GM18868 (cell line): ENCODE measurements at regions not wholly inside any gene's neighbourhood (a gene's known extent, or its start where the extent isn't known, plus 50 kb on each side); places are given as distances from the start of the nearest gene placed in this dataset.
"Not testable (repeated sequence)": the region's sequence is repeated elsewhere in the genome, so short reads cannot be mapped to it uniquely, and the experiment has no call there.

ENCODE experiments used
- ATAC-seq: cut with Tn5 transposase; IDR thresholded peaks from one replicate; pipeline ENCODE4 v1.9.1; 2021; ENCODE audit warnings: mild to moderate bottlenecking, moderate library complexity; ENCODE audit not compliant: unreplicated experiment

DNA sequence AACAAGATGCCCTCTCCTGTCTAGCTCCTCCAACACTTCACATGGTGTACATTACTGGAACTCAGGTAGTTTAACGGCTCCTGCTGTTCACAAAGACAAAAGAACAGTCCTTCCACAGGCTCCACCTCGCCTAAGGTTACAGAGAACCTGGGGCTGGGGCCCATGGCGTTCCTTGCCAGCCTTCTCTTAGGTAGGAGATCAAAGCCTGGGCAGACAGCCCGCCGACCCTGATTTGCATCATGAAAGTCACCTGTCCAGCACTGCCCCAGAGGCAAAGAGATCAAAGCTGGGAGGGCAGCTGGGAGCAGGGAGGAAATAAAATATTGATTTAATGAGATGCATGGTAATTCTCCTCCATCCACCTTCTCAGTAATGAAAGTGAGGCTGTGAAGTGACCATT lies 115.0 kb upstream of the SLIT3 start:
- no peak for ATAC-seq

DNA sequence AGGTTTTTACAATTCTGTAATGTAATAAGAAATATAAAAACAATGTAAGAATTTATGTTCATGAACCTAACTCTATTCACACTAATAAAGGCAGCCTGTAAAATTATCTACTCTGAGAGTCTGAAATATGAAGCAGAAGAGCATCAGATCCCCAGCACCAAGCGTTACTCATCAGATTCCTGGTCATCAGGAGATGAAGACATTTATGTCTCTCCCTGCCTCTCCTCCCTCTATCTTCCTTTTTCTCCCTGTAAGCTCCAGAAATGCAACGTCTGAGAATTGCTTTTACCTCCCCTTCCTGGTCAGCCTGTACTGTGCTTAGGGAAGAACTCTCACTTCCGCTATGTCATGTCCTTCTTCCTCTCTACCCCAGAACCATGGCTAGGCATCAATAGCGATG lies 114.4 kb upstream of the SLIT3 start:
- no peak for ATAC-seq

DNA sequence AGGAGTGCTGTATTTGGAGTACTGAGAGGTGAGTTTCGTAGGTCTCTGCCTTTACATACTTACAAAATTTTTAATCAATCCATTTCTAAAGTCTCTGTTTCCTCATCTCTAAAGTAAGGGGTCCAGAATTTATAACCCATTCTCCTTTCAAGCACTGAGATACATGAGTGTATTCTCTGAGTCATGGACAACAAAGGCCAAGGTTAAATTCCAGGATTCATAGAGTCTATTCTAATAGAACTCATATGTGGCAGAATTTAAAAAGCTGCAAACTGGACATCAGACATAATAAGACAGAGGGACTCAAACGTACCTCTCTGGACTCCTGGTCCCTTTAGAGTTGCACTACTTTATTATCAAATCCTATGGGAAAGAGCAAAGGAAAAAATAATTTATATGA lies 112.5 kb upstream of the SLIT3 start:
- no peak for ATAC-seq

DNA sequence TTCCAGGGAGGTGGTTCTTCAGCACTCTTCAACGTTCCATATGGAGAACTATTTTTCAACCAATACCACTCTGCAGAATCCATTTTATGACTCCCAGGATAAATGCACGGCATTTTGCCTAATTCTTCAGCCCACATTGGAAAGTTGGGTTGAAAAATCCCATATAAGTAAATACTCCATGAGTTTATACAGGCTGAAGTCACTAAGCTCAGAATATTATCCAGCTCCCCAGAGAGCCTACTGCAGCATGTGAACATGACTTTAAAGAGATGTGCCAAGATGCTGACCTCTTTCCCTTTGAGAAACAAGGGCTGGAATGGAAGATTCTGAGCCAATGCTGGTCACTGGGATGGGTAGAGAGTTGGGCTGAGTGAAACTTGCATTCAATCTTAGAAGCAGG lies 111.9 kb upstream of the SLIT3 start:
- ATAC-seq, result no peak

DNA sequence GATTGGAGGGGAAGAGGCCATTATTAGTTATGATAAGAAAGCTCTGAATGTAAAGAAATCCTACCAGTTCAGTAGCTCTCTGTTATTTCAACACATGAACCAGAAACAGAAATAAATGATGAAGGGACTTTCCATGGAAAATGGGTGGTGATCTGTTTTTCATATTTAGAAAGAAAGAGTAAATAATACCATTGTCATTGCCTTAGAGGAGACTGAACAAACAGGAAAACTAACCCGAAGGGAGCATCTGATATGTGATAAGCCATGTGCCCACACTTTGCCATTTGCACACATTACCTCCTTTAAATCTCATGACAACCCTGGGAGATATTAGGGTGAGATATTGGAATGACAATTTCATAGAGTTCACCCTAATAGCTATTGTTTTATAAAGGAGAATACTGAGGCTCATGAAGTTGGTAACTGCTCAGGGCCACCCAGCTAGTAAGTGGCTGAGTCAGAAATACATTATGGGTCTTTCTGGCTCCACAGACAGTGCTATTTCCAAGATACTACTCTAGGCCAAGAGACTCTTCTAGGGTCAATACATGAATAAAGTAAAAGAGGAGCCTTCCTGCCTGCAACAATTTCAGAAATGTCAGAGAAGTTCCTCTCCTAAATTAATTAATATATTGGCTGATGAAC lies 111.0 kb upstream of the SLIT3 start:
- no peak for ATAC-seq

DNA sequence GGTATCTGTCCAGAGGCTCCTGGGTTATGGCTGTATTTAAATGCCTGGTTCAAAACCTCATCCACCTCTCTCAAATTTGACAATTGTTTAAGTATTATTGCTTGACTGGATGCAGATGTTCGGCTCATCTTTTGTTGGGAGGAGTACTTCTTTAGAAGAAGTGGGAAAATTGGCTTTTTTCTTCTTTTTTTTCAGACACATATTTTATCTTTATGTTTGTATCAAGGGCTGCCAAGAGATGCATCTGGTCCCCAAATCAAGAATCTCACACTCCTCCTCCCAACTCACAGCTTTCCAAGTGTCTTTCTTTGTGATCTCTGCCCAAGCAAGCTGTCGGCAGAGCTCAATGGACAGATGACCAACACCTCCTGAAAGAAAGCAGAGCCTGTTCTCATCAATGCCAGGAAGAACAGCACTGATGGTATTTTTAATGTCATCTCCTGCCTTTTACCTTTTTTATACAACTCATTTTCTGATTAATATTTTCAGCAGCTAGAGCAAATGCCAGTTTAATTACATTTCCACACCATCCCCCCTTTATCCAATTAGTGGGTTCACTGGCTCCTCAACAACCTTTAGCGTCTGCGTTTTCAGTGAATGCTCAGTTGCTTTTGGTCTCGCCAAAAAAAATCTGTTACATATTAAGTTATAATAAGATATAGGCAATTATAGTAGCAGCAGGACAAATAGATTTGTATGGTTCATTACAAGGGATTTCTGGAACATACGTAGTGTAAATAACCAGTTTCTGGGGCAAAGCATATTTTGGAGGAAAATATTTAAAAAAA lies 110.3 kb upstream of the SLIT3 start:
- no peak for ATAC-seq

DNA sequence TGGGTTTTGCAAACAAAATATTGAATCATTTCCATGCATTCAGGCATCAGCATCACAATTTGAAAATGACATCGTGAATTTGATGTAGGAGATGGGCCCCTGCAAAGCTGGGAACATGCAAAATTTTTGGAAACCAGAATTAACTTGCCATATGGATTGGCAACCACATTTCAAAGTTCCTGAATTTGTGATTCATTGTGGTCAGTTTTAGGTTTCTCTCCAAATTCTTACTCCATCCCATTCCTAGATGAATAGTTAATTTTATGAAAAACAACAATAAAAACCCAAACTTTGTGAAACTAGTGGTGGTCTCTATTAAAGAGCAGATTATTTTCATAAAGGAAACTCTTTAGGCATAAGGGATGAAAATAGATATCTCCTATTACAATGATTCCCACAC lies 107.8 kb upstream of the SLIT3 start:
- ATAC-seq, result no peak

DNA sequence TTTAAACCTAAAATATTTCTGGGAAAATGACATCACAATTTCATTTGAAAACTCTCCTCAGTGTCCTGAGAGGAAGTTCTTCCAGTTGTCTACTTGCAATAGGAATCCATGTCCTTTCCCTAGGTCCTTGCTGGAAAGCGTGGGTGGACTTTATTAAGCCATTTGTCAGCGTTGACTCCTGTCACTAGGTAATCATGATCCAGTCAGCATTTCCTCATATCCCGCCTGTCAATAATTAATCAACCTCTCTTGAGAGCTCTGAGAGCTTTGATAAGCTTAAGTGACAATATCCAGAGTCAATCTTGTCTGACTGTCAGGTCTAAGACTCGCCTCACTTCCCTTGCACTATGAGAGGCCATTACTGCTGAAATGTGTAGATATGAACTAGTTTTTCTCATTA lies 107.2 kb upstream of the SLIT3 start:
- ATAC-seq, result no peak

DNA sequence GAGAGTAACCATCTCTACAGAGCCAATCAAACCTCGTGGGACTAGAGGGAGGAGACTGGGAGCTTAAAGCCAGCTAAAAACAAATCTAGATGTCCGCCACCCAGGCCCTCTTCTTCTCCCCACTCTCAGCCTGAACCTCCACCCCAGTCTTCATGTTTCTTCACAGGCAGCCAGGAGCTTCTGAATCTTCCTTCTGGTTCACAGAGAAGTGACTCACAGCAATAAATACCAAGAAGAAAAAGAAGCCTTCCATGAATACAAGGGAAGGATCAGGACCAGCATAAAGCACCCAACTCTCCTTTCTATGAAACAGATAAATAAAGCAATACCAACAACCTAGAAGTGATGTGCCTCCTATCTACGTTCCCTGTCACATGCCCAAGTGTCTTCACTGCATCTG lies 103.3 kb upstream of the SLIT3 start:
- ATAC-seq, result no peak

DNA sequence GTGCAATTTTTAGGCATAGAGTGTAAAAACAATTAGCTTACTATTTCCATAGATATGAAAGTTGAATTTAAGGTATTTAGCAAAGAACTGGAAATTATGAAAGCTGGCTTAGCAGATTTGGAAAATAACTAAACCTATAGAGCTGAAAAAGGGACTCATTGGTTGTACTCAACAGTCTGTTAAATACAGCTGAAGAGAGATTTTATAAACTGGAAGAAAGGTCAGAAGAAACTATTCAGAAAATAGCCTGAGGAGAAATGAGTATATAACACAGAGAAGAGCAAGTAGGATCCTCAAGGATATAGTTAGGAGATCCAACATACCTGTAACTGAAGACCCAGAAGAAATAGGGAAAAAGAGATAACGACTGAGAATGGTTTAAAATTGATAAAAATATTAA lies 97.6 kb upstream of the SLIT3 start:
- ATAC-seq, result no peak

DNA sequence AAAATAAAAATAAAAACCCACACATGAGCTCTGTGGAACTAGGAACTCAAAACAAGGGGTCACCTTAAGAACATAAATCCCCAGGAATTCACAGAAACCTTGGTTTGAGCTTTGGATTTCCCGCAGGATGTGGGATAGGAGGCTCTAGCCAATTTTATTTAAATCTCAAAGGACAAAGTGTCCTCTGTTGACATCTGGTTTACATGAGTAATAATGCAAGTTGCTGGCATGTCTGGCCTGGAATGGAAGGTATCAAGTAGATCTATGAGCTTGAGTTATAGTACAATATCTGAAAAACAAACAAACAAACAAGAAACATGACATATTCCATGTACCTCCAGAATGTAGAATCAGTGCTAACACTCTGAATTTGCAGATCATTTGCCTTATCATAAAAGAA lies 94.2 kb upstream of the SLIT3 start:
- no peak for ATAC-seq

DNA sequence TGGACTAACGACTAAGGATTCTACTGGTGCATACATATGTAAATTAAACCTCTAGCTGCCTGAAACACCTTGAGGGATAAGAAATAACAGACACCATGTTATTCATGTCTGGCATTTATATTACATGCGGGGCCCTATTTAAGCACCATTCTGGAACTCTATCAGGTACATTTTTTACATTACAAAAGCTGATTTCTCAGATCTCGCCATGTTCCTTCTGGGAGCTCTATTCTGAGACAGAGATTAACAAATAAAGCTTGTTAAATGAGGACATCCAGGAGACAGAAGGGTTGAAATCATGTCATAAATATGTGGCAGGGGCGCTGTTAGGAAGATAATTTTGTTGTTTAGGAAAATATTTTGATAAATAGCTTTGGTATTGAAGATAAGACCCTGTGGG lies 93.4 kb upstream of the SLIT3 start:
- no peak for ATAC-seq

DNA sequence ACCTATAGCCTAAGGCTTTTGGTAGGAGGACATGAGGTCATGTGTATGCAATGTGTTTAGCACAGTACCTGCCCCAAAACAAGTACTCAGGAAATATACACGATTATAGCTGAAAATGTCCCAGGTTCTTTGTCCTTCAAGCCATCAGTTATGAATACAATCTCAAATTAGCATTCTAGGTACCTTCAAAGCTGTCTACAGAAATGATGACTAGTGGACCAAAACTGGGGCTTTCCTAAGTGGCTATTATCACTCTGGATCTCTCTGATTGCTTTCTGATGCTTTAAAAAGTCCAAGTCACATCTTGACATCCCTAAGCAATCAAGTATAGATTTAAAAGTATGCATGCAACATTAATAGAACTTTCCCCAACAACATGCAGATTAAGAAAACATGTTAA lies 93.0 kb upstream of the SLIT3 start:
- ATAC-seq, result peak; percentile 74

DNA sequence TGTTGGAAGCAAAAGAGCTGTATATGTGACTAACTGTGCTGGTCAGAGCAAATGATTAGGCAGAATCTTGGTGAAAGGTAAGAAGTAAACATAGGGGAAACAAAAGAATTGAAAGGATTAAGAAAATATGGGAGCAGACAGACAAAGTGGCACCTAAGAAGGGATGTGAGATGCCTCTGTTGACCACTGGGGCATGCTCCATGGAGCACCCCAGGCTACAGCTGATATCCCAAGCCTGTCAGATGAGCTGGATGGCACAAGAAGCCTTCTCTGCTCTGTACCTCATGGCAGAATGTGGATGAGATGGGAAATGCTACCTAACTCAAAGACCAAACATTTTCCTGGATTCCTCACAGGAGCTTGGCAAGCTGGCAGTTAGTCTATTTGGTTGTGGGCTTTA lies 89.3 kb upstream of the SLIT3 start:
- no peak for ATAC-seq

DNA sequence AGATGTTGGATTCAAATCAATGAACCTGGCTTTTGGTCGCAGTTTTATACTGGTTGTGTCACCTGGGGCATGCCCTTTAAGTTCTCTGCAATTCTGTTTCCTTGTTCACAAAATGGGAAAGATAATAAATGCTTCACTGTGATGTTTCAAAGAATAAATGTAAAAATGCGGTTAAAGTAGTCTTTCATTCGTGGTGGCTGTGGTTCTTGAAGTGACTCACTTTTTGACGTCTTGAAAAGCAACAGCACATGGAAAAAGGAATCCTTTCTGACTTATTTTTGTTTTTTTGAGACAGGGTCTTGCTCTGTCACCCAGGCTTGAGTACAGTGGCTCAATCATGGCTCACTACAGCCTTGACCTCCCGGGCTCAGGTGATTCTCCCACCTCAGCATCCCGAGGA lies 88.4 kb upstream of the SLIT3 start:
- no peak for ATAC-seq

DNA sequence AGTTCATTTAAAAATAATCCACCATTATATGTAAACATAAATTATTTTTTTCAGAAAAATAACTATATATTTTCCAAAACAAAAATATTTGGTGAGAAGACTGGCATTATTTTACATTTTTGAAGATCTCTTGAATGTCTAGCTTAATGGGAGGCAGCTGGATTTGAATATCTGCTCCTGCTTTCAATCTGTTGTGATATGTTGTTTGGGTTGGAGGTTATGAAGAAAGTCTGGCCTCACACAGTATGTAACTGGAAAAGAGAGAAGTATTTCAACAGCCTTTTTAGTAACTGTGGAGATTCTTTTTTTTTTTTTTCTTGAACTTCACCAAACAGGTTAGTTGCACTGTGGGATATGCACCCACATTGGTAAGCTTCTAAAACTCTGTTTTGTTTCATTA lies 84.7 kb upstream of the SLIT3 start:
- ATAC-seq, result no peak

DNA sequence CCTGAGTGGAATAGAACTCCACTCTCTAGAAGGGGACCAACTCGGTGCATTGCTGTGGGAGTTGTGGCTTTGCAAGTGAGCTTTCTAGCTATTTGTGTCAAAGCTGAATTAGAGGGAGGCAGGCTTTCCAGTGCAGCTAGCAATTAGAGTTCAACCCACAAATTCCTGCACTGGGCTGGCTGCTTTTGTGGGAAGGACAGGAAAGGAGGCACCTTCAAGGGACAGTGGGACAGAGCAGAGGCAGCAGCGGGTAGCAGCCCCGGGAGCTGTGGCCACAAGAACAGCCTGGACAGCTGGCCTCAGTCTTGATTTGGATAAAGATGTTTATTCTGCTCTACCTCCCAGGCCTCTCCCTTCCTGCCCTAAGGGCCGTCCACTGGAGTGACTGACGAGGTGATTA lies 83.7 kb upstream of the SLIT3 start:
- no peak for ATAC-seq

DNA sequence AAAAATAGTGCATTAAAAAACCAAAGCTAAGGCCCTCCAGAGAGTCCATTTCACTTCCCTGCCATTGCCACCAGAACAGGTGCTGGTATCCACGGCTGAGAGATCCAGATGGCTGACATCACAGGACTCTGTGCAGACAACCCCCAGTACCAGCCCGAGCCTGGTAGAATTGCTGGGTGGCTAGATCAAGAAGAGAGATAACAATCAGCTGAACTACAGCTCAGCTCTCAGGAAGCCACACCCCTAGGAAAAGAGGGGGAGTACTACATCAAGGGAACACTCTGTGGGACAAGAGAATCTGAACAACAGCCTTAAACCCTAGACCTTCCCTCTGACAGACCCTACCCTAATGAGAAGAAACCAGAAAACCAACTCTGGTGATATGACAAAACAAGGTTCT lies 73.8 kb upstream of the SLIT3 start:
- ATAC-seq, result no peak

DNA sequence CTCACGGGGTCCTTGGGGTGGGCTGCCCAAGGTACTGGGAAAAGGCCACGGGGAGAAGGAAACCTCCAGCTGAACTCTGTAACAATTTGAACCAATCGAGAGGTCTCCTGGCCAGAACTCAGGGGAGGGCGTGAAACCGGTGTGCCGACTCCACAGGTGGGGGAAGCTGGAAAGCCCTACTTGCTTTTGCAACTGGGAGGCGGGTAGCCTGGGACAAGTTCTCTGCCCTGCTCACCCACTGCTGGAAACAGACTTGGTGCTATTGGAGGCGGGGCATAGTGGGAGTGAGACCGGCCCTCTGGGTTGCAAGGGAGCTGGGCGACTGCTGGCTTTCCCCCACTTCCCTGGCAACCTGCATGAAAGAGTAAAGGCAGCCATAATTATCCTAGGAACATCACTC lies 73.2 kb upstream of the SLIT3 start:
- no peak for ATAC-seq

DNA sequence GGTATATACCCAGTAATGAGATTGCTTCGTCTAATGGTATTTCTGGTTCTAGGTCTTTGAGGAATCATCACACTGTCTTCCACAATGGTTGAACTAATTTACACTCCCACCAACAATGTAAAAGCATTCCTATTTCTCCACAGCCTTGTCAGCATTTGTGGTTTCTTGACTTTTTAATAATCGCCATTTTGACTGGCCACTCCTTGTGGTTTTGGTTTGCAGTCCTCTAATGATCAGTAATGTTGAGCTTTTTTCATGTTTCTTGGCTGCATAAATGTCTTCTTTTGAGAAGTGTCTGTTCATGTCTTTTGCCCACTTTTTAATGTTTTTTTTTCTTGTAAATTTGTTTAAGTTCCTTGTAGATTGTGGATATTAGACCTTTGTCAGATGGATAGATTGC lies 70.9 kb upstream of the SLIT3 start:
- ATAC-seq, result not testable (repeated sequence)

DNA sequence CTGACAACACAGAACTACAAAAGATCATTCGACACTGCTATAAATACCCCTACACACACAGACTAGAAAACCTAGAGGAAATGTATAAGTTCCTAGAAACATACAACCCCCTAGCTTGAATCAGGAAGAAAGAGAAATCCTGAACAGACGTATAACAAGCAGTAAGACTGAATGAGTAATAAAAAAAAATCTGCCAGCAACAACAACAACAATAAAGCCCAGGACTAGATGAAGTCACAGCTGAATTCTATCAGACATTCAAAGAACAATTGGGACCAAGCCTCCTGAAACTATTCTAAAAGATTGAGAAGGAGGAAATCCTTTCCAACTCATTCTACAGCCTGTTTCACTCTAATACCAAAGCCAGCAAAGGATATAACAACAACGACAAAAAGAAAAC lies 68.2 kb upstream of the SLIT3 start:
- no peak for ATAC-seq

DNA sequence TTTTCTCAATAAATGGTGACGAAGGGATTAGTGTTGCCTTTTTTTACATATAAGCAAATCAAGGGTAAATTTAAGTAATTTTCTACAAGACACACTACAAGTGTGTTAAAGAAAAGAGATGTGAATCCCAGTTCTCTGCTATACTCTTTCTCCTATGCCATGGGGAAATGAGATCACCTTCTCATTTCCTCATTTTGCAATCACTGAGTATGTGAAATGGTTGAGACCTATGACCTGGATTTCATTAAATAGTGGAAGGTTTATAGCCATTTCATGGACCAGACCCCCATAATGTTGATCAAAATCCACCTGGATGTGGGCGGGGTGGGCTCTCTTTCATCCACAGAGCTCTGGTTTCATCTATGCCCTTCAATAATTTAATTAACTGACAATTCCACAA lies 66.9 kb upstream of the SLIT3 start:
- no peak for ATAC-seq

DNA sequence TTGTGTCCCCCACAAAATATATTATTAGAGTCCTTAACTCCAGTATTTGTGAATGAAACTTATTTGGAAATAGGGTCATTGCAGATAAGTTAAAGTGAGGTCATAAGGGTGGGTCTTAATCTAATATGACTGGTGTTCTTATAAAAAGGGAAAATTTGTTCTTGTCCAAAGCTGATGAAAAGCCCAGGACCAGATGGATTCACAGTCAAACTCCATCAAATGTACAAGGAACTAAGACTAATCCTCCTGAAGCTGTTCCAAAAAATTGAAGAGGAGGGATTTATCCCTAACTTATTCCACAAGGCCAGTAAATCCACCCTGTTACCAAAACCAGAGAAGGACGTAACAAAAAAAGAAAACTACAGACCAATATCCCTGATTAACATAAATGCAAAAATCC lies 56.4 kb upstream of the SLIT3 start:
- ATAC-seq, result no peak
